HEK293 (cell line): ENCODE measurements at regions not wholly inside any gene's neighbourhood (a gene's known extent, or its start where the extent isn't known, plus 50 kb on each side); places are given as distances from the start of the nearest gene placed in this dataset.

Source experiments
- AEBP2 ChIP-seq: fragments of 450-650 bp; formaldehyde crosslinking; IDR thresholded peaks from 2 replicates; pipeline ENCODE4 v1.5.1; 2016; ENCODE audit warnings: missing biosample characterization, missing genetic modification characterization, borderline replicate concordance
- CTCF ChIP-seq: fragments of 450-650 bp; formaldehyde crosslinking; IDR thresholded peaks from 2 replicates; pipeline ENCODE4 v1.5.1; 2016; ENCODE audit warnings: missing biosample characterization, missing genetic modification characterization
- GLIS1 ChIP-seq: fragments of 450-650 bp; formaldehyde crosslinking; IDR thresholded peaks from 2 replicates; pipeline ENCODE4 v1.5.1; 2016; ENCODE audit warnings: missing biosample characterization, missing genetic modification characterization
- HIC1 ChIP-seq: fragments of 450-650 bp; formaldehyde crosslinking; IDR thresholded peaks from 2 replicates; pipeline ENCODE4 v1.5.1; 2016; ENCODE audit warnings: missing biosample characterization, missing genetic modification characterization
- IKZF3 ChIP-seq: fragments of 450-650 bp; IDR thresholded peaks from 2 replicates; pipeline ENCODE4 v1.5.0; 2018; ENCODE audit warnings: missing biosample characterization, mild to moderate bottlenecking, missing genetic modification characterization, moderate library complexity
- YY1 ChIP-seq: fragments of 450-650 bp; formaldehyde crosslinking; IDR thresholded peaks from 2 replicates; pipeline ENCODE4 v1.5.1; 2018; ENCODE audit warnings: missing biosample characterization, missing genetic modification characterization
- ZNF138 ChIP-seq: fragments of 450-650 bp; formaldehyde crosslinking; IDR thresholded peaks from 2 replicates; pipeline ENCODE4 v1.5.1; 2016; ENCODE audit warnings: missing biosample characterization, missing genetic modification characterization, borderline replicate concordance
- ZNF18 ChIP-seq: fragments of 450-650 bp; formaldehyde crosslinking; IDR thresholded peaks from 2 replicates; pipeline ENCODE4 v1.5.1; 2016; ENCODE audit warnings: missing biosample characterization, missing genetic modification characterization
- ZNF274 ChIP-seq, 2 experiments: fragments of 200-500 bp in 1 of 2; fragments of 450-650 bp in 1 of 2; sonication (Bioruptor generic) in 1 of 2; formaldehyde crosslinking in 1 of 2; IDR thresholded peaks; 2 replicates each; pipeline versions ENCODE4 v1.5.1 to v1.6.1; 2014 to 2016; ENCODE audit warnings: borderline replicate concordance in 1 of 2, inconsistent platforms in 1 of 2, low read length in 1 of 2, missing biosample characterization in 1 of 2, missing genetic modification characterization in 1 of 2
- ZNF350 ChIP-seq: fragments of 450-650 bp; formaldehyde crosslinking; IDR thresholded peaks from 2 replicates; pipeline ENCODE4 v1.5.0; 2017; ENCODE audit warnings: missing biosample characterization, mild to moderate bottlenecking, missing genetic modification characterization
- ZNF449 ChIP-seq: fragments of 450-650 bp; formaldehyde crosslinking; IDR thresholded peaks from 2 replicates; pipeline ENCODE4 v1.5.1; 2017; ENCODE audit warnings: missing biosample characterization, mild to moderate bottlenecking, missing genetic modification characterization, moderate library complexity
- ZNF473 ChIP-seq: fragments of 450-650 bp; formaldehyde crosslinking; IDR thresholded peaks from 2 replicates; pipeline ENCODE4 v1.5.1; 2017; ENCODE audit warnings: missing biosample characterization, missing genetic modification characterization
- ZNF510 ChIP-seq: fragments of 450-650 bp; formaldehyde crosslinking; IDR thresholded peaks from 2 replicates; pipeline ENCODE4 v1.5.1; 2018; ENCODE audit warnings: mild to moderate bottlenecking, missing genetic modification characterization, missing biosample characterization; ENCODE audit not compliant: insufficient replicate concordance
- ZNF518A ChIP-seq: fragments of 450-650 bp; formaldehyde crosslinking; conservative IDR thresholded peaks from 2 replicates; pipeline ENCODE4 v1.5.1; 2016; ENCODE audit warnings: low read depth, missing biosample characterization, missing genetic modification characterization

- TF ChIP-seq ZNF18 (tag by site-specific recombination) (no peak), ZNF350 (tag by site-specific recombination) (no peak), ZNF274 (IDR thresholded peaks at IDR 0.05; ENCODE audit: low read length) (no peak), ZNF274 (tag by site-specific recombination; IDR thresholded peaks at IDR 0.05; ENCODE audit: borderline replicate concordance) (no peak), ZNF449 (tag by site-specific recombination) (no peak), ZNF473 (tag by site-specific recombination) (no peak), IKZF3 (no peak), GLIS1 (tag by site-specific recombination) (no peak), HIC1 (no peak), ZNF138 (tag by site-specific recombination) (no peak), ZNF518A (tag by site-specific recombination) (no peak), AEBP2 (tag by site-specific recombination) (no peak), YY1 (tag by site-specific recombination) (no peak), ZNF510 (tag by site-specific recombination) (no peak), CTCF (no peak)
Measured at GRCh38 chr20:25761596-25761995, 64.9 kb upstream of the ZNF337 start.
